Suprapubic skin (tissue), 4 donors: ENCODE measurements at regions not wholly inside any gene's neighbourhood (a gene's known extent, or its start where the extent isn't known, plus 50 kb on each side); places are given as distances from the start of the nearest gene placed in this dataset.

Source experiments
- CTCF ChIP-seq, 2 donors: fragments of 200-600 bp in 1 of 2; fragments of 450-650 bp in 1 of 2; sonication (generic) in 1 of 2; IDR thresholded peaks; one replicate each; pipeline ENCODE4 v1.5.1; 2016 to 2019; ENCODE audit warnings: antibody characterized with exemption in 2 of 2, mild to moderate bottlenecking in 1 of 2, moderate library complexity in 1 of 2
- EP300 ChIP-seq: sonication (generic); formaldehyde crosslinking; IDR thresholded peaks from one replicate; pipeline ENCODE4 v1.6.1; 2017; ENCODE audit warnings: antibody characterized with exemption
- POLR2A ChIP-seq, 2 donors: fragments of 450-650 bp; IDR thresholded peaks; one replicate each; pipeline ENCODE4 v1.6.1; 2017; ENCODE audit warnings: antibody characterized with exemption in 2 of 2, mild to moderate bottlenecking in 2 of 2, moderate library complexity in 2 of 2
- POLR2AphosphoS5 ChIP-seq, 3 donors: sonication (generic); formaldehyde crosslinking; IDR thresholded peaks; one replicate each; pipeline ENCODE4 v1.6.1; 2017; ENCODE audit warnings: antibody characterized with exemption in 3 of 3

DNA sequence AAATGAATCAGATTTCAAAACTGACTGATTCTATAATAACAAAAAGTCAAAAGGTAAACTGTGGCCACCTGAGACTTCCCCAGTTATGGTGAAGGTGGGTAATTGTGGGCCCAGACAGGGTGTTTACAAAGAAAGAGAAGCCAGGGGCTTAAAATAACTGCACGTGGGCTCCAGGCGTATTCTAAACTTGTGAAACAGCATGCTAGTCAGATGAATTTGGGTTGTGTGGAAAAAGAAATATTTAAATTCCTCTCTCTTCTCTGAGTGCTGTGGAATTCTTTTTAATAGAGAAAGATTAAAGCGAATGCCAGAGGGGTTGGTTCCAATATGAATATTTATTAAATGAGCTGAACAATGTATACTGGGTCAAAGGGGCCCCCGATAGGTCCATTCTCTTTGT is 166.3 kb upstream of the AFDN start:
- no peak for TF ChIP-seq POLR2A (IDR thresholded peaks at IDR 0.05)
- TF ChIP-seq CTCF (IDR thresholded peaks at IDR 0.05), result no peak
- no peak for TF ChIP-seq POLR2AphosphoS5 (IDR thresholded peaks at IDR 0.05)
- no peak for TF ChIP-seq EP300
